ENCODE measurements at regions not wholly inside any gene's neighbourhood (a gene's known extent, or its start where the extent isn't known, plus 50 kb on each side); places are given as distances from the start of the nearest gene placed in this dataset.

- H3K27me3 ChIP-seq (replicated peaks in 1 of 7): no peaks in the 10 kb centered on the region
- H3K4me1 ChIP-seq: peaks cover 12 to 48% (median 21%) of the 10 kb centered on the region in 6 donors
- WGBS, 5 donors: 73 to 92% (median 84%) methylated on average over 5 of the region's 5 CpGs
- intact Hi-C loops (cut with DNase I; ENCODE audit: low total_unique reads): no loop called here
- H3K4me3 ChIP-seq: no peak overlapping the region
- H3K9me3 ChIP-seq: no peaks in the 10 kb centered on the region
- TF ChIP-seq POLR2AphosphoS5 (IDR thresholded peaks at IDR 0.05): no peak
- no peak for TF ChIP-seq POLR2A (IDR thresholded peaks at IDR 0.05)
- TF ChIP-seq, protein P1, sequence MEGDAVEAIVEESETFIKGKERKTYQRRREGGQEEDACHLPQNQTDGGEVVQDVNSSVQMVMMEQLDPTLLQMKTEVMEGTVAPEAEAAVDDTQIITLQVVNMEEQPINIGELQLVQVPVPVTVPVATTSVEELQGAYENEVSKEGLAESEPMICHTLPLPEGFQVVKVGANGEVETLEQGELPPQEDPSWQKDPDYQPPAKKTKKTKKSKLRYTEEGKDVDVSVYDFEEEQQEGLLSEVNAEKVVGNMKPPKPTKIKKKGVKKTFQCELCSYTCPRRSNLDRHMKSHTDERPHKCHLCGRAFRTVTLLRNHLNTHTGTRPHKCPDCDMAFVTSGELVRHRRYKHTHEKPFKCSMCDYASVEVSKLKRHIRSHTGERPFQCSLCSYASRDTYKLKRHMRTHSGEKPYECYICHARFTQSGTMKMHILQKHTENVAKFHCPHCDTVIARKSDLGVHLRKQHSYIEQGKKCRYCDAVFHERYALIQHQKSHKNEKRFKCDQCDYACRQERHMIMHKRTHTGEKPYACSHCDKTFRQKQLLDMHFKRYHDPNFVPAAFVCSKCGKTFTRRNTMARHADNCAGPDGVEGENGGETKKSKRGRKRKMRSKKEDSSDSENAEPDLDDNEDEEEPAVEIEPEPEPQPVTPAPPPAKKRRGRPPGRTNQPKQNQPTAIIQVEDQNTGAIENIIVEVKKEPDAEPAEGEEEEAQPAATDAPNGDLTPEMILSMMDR (IDR thresholded peaks at IDR 0.05 in 8 of 11, conservative IDR thresholded peaks at IDR 0.05 in 3 of 11): no peak
- DNase-seq: no peak
- H3K36me3 ChIP-seq: no peaks in the 10 kb centered on the region
- peak overlapping the region in 1 of 8 donors; percentile 13 for H3K27ac ChIP-seq
These were observed 57.0 kb downstream of the PHLDA1 start for GRCh38 chr12:75974323-75975187.

DNA sequence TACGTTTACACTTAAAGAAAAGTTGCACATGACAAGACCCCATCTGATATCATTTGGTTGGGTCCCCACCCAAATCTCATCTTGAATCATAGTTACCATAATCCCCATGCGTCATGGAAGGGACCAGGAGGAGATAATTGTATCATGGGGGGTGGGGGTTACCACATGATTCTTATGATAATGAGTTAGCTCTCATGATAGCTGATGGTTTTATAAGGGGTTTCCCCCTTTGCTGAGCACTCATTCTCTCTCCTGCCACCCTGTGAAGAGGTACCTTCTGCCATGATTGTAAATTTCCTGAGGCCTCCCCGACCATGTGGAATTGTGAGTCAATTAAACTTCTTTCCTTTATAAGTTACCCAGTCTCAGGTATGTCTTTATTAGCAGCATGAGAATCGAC is 60.3 kb downstream of the PHLDA1 start:
- intact Hi-C loops (cut with DNase I; ENCODE audit: low total_unique reads): no loop called here
- no peak overlapping the region for H3K27ac ChIP-seq
- no peaks in the 10 kb centered on the region for H3K27me3 ChIP-seq (replicated peaks in 1 of 7)
- no peak overlapping the region for H3K4me3 ChIP-seq
- H3K4me1 ChIP-seq: peaks cover 0 to 16% (median 0%) of the 10 kb centered on the region in 6 donors
- no peak for DNase-seq
- WGBS, 5 donors: 87 to 95% (median 90%) methylated on average over 4 of the region's 4 CpGs
- H3K9me3 ChIP-seq: no peaks in the 10 kb centered on the region
- H3K36me3 ChIP-seq: no peaks in the 10 kb centered on the region
- TF ChIP-seq POLR2A (IDR thresholded peaks at IDR 0.05): no peak
- TF ChIP-seq POLR2AphosphoS5 (IDR thresholded peaks at IDR 0.05): no peak
- TF ChIP-seq, protein P1 (IDR thresholded peaks at IDR 0.05 in 8 of 11, conservative IDR thresholded peaks at IDR 0.05 in 3 of 11): no peak

DNA sequence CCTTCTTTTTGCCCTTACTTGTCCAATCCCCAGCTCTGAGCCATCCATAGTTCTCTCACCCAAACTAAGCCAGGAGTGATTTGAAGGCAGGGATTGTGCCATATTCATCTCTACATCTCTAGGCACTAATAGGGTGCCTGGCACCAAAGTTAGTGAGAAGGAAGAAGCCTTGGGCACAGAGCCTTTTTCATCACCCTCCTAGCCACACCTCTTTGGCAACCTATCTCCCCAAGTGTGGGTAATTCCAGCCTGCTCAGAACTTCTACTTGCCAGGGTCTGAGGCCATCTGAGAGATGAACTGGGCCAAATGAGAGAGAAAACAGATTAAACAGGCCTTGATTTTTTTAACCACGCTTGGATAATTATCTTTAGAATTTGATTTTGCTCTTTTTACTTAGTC is 61.3 kb downstream of the PHLDA1 start:
- intact Hi-C loops (cut with DNase I; ENCODE audit: low total_unique reads): no loop called here

DNA sequence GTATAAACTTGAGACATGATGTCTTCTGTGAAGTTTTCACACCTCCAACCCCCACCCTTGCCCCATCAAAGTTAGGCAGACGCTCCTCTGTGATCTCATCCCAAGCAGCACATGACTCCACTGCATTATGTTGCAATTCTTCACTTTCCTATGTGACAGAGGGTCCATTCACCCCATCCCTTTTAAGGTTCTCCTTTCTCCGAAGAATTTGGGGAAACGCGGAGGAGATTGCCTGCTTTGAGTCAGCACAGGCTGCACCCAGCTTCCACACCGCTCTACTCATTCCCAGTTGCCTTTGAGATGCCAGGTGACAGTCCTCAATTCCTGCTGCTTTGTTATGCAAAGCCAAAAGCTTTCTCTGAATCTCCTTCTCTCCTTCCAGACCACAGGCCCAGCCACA is 61.8 kb downstream of the PHLDA1 start:
- WGBS, 5 donors: 62 to 90% (median 73%) methylated on average over 5 of the region's 5 CpGs
- DNase-seq: no peak
- Histone ChIP-seq H3K4me1 (peaks cover 0 to 8% (median 0%) of the 10 kb centered on the region in 6 donors), H3K4me3 (no peak overlapping the region), H3K27me3 (replicated peaks in 1 of 7) (no peaks in the 10 kb centered on the region), H3K27ac (no peak overlapping the region), H3K36me3 (no peaks in the 10 kb centered on the region), H3K9me3 (no peaks in the 10 kb centered on the region)
- intact Hi-C loops (cut with DNase I; ENCODE audit: low total_unique reads): no loop called here
- TF ChIP-seq POLR2AphosphoS5 (IDR thresholded peaks at IDR 0.05) (no peak), POLR2A (IDR thresholded peaks at IDR 0.05) (no peak)
- TF ChIP-seq, protein P1 (IDR thresholded peaks at IDR 0.05 in 8 of 11, conservative IDR thresholded peaks at IDR 0.05 in 3 of 11): no peak

More for the DNA sequence above, 61.3 kb downstream of the PHLDA1 start:
- WGBS, 5 donors: 89 to 100% (median 91%) methylated on average over 1 of the region's 1 CpG
- H3K9me3 ChIP-seq: no peaks in the 10 kb centered on the region
- peaks cover 0 to 8% (median 0%) of the 10 kb centered on the region in 6 donors for H3K4me1 ChIP-seq
- TF ChIP-seq POLR2A (IDR thresholded peaks at IDR 0.05) (no peak), POLR2AphosphoS5 (IDR thresholded peaks at IDR 0.05) (no peak)
- TF ChIP-seq, protein P1 (IDR thresholded peaks at IDR 0.05 in 8 of 11, conservative IDR thresholded peaks at IDR 0.05 in 3 of 11): no peak
- H3K4me3 ChIP-seq: no peak overlapping the region
- DNase-seq: no peak
- H3K27me3 ChIP-seq (replicated peaks in 1 of 7): no peaks in the 10 kb centered on the region
- H3K27ac ChIP-seq: no peak overlapping the region
- no peaks in the 10 kb centered on the region for H3K36me3 ChIP-seq

Data from spleen (tissue), 11 donors.